ENCODE measurements at regions not wholly inside any gene's neighbourhood (a gene's known extent, or its start where the extent isn't known, plus 50 kb on each side); places are given as distances from the start of the nearest gene placed in this dataset.
A peak's percentile ranks its signal among the peaks of the same experiment; 100 is the strongest.

GRCh38 chr10:124343351-124344265 is 75.1 kb downstream of the OAT start:
- DNase-seq (no peak), ATAC-seq (no peak)
- Histone ChIP-seq H3K36me3 (no peaks in the 10 kb centered on the region), H3K4me3 (no peak overlapping the region), H3K27ac (no peak overlapping the region), H3K27me3 (no peaks in the 10 kb centered on the region), H3K9me3 (no peaks in the 10 kb centered on the region), H3K4me1 (peaks cover 0 to 16% (median 0%) of the 10 kb centered on the region in 12 donors)
- 85 to 90% (median 86%) methylated on average over 14 of the region's 14 CpGs for WGBS, 4 donors
- intact Hi-C loops (cut with DNase I) = no loop called here
- TF ChIP-seq POLR2A (IDR thresholded peaks at IDR 0.05) (no peak), CTCF (IDR thresholded peaks at IDR 0.05) (no peak)

- Histone ChIP-seq H3K27me3 (no peaks in the 10 kb centered on the region), H3K4me3 (no peak overlapping the region), H3K9me3 (no peaks in the 10 kb centered on the region), H3K36me3 (no peaks in the 10 kb centered on the region), H3K4me1 (peaks cover 0 to 16% (median 0%) of the 10 kb centered on the region in 12 donors), H3K27ac (no peak overlapping the region)
- DNase-seq = no peak
- WGBS, 4 donors = 88 to 93% (median 92%) methylated on average over 5 of the region's 5 CpGs
- intact Hi-C loops (cut with DNase I) = no loop called here
- ATAC-seq = no peak
- TF ChIP-seq CTCF (IDR thresholded peaks at IDR 0.05) (no peak), POLR2A (IDR thresholded peaks at IDR 0.05) (no peak)
Observed at GRCh38 chr10:124342821-124343170, 75.9 kb downstream of the OAT start.

GRCh38 chr10:124342136-124342820 is 76.4 kb downstream of the OAT start:
- ATAC-seq (no peak), DNase-seq (no peak)
- WGBS, 4 donors = 86 to 93% (median 87%) methylated on average over 15 of the region's 15 CpGs
- no peaks in the 10 kb centered on the region for H3K9me3 ChIP-seq
- H3K36me3 ChIP-seq = no peaks in the 10 kb centered on the region
- no peak overlapping the region for H3K27ac ChIP-seq
- TF ChIP-seq POLR2A (IDR thresholded peaks at IDR 0.05) (no peak), CTCF (IDR thresholded peaks at IDR 0.05) (no peak)
- H3K4me3 ChIP-seq = no peak overlapping the region
- H3K27me3 ChIP-seq = no peaks in the 10 kb centered on the region
- intact Hi-C loops (cut with DNase I) = no loop called here
- peaks cover 0 to 16% (median 0%) of the 10 kb centered on the region in 12 donors for H3K4me1 ChIP-seq

- no peak overlapping the region for H3K27ac ChIP-seq
- DNase-seq (no peak), ATAC-seq (peak in 1 of 4 donors; percentile 50)
- H3K36me3 ChIP-seq = no peaks in the 10 kb centered on the region
- 37 to 65% (median 47%) methylated on average over 3 of the region's 3 CpGs for WGBS, 4 donors
- intact Hi-C loops (cut with DNase I) = no loop called here
- TF ChIP-seq POLR2A (IDR thresholded peaks at IDR 0.05) (no peak), CTCF (IDR thresholded peaks at IDR 0.05) (no peak)
- no peaks in the 10 kb centered on the region for H3K27me3 ChIP-seq
- H3K4me3 ChIP-seq = no peak overlapping the region
- no peaks in the 10 kb centered on the region for H3K9me3 ChIP-seq
- peaks cover 0 to 16% (median 0%) of the 10 kb centered on the region in 12 donors for H3K4me1 ChIP-seq
Observed at GRCh38 chr10:124341768-124342135, 77.0 kb downstream of the OAT start.
